ENCODE measurements at regions not wholly inside any gene's neighbourhood (a gene's known extent, or its start where the extent isn't known, plus 50 kb on each side); places are given as distances from the start of the nearest gene placed in this dataset.

DNA sequence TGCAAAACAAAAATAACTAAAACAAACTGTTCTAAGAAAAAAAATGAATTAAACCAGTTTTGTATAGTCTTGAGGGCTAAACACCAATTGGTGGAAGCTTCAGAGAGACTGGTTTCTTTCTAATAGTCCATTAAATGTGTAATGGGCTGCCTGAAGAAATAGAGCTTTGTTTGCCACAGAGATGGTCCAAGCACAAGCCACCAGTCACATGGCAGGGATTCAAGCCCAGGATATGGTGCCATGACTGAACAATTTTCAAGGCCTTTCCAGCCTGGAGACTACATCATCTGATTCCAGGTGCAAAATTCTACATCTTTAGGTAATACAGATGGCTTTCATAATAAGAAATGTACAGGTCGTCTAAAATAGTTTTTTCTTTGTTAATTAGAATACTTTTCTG lies 355.3 kb downstream of the NR2F1-AS1 start:
- Mint-ChIP-seq H3K4me1 (no peaks in the 10 kb centered on the region), H3K4me3 (no peak overlapping the region), H3K27me3 (ENCODE audit: low read depth) (no peaks in the 10 kb centered on the region), H3K9me3 (no peaks in the 10 kb centered on the region), H3K36me3 (no peaks in the 10 kb centered on the region), H3K27ac (no peak overlapping the region)
- DNase-seq (ENCODE audit: low spot score) (no peak), ATAC-seq (no peak)
- no peak for TF ChIP-seq GRHL2 (CRISPR knock-in tag; IDR thresholded peaks at IDR 0.05; ENCODE audit: insufficient replicate concordance, severe bottlenecking)
- TF ChIP-seq, protein P1, sequence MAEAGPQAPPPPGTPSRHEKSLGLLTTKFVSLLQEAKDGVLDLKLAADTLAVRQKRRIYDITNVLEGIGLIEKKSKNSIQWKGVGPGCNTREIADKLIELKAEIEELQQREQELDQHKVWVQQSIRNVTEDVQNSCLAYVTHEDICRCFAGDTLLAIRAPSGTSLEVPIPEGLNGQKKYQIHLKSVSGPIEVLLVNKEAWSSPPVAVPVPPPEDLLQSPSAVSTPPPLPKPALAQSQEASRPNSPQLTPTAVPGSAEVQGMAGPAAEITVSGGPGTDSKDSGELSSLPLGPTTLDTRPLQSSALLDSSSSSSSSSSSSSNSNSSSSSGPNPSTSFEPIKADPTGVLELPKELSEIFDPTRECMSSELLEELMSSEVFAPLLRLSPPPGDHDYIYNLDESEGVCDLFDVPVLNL (CRISPR knock-in tag; IDR thresholded peaks at IDR 0.05; ENCODE audit: borderline replicate concordance, low read depth): no peak
- TF ChIP-seq, protein P2, sequence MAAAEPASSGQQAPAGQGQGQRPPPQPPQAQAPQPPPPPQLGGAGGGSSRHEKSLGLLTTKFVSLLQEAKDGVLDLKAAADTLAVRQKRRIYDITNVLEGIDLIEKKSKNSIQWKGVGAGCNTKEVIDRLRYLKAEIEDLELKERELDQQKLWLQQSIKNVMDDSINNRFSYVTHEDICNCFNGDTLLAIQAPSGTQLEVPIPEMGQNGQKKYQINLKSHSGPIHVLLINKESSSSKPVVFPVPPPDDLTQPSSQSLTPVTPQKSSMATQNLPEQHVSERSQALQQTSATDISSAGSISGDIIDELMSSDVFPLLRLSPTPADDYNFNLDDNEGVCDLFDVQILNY (CRISPR knock-in tag; IDR thresholded peaks at IDR 0.05): no peak
- CTCF ChIA-PET: interaction anchor here (1.5 kb wide), 1 partner anchor 317 kb away, joined by 3 read pairs; no protein-coding TSS in a partner anchor
- POLR2A ChIA-PET: no interaction called here

- no peaks in the 10 kb centered on the region for H3K4me1 Mint-ChIP-seq
- ATAC-seq (peak; percentile 65), DNase-seq (ENCODE audit: low spot score) (no peak)
- TF ChIP-seq STAT6 (CRISPR knock-in tag; conservative IDR thresholded peaks at IDR 0.05; ENCODE audit: low read depth) (no peak), TEAD4 (CRISPR knock-in tag; IDR thresholded peaks at IDR 0.05) (no peak), SMAD3 (CRISPR knock-in tag; IDR thresholded peaks at IDR 0.05; ENCODE audit: borderline replicate concordance) (no peak), RELA (CRISPR knock-in tag; IDR thresholded peaks at IDR 0.05; ENCODE audit: borderline replicate concordance) (no peak), NR3C1 (CRISPR knock-in tag; conservative IDR thresholded peaks at IDR 0.05; ENCODE audit: low read depth) (no peak), ZNF416 (CRISPR knock-in tag; IDR thresholded peaks at IDR 0.05) (no peak), TEAD1 (CRISPR knock-in tag; IDR thresholded peaks at IDR 0.05) (no peak), TP53 (CRISPR knock-in tag; IDR thresholded peaks at IDR 0.05) (no peak), ZBTB21 (CRISPR knock-in tag; IDR thresholded peaks at IDR 0.05; ENCODE audit: borderline replicate concordance) (no peak), ETV6 (CRISPR knock-in tag; IDR thresholded peaks at IDR 0.05) (no peak), MLX (CRISPR knock-in tag; IDR thresholded peaks at IDR 0.05) (no peak), ZNF232 (CRISPR knock-in tag; IDR thresholded peaks at IDR 0.05) (no peak), ZNF138 (CRISPR knock-in tag; conservative IDR thresholded peaks at IDR 0.05) (no peak), CREB1 (CRISPR knock-in tag; IDR thresholded peaks at IDR 0.05) (no peak), HMGA2 (CRISPR knock-in tag; IDR thresholded peaks at IDR 0.05) (no peak), ZNF219 (CRISPR knock-in tag; IDR thresholded peaks at IDR 0.05; ENCODE audit: borderline replicate concordance) (no peak)
- TF ChIP-seq, protein P3, sequence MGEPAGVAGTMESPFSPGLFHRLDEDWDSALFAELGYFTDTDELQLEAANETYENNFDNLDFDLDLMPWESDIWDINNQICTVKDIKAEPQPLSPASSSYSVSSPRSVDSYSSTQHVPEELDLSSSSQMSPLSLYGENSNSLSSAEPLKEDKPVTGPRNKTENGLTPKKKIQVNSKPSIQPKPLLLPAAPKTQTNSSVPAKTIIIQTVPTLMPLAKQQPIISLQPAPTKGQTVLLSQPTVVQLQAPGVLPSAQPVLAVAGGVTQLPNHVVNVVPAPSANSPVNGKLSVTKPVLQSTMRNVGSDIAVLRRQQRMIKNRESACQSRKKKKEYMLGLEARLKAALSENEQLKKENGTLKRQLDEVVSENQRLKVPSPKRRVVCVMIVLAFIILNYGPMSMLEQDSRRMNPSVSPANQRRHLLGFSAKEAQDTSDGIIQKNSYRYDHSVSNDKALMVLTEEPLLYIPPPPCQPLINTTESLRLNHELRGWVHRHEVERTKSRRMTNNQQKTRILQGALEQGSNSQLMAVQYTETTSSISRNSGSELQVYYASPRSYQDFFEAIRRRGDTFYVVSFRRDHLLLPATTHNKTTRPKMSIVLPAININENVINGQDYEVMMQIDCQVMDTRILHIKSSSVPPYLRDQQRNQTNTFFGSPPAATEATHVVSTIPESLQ (CRISPR knock-in tag; IDR thresholded peaks at IDR 0.05): no peak
- TF ChIP-seq, protein P4, sequence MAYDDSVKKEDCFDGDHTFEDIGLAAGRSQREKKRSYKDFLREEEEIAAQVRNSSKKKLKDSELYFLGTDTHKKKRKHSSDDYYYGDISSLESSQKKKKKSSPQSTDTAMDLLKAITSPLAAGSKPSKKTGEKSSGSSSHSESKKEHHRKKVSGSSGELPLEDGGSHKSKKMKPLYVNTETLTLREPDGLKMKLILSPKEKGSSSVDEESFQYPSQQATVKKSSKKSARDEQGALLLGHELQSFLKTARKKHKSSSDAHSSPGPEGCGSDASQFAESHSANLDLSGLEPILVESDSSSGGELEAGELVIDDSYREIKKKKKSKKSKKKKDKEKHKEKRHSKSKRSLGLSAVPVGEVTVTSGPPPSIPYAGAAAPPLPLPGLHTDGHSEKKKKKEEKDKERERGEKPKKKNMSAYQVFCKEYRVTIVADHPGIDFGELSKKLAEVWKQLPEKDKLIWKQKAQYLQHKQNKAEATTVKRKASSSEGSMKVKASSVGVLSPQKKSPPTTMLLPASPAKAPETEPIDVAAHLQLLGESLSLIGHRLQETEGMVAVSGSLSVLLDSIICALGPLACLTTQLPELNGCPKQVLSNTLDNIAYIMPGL (CRISPR knock-in tag; IDR thresholded peaks at IDR 0.05): no peak
- no peak overlapping the region for H3K27ac Mint-ChIP-seq
- H3K9me3 Mint-ChIP-seq: no peaks in the 10 kb centered on the region
- no peaks in the 10 kb centered on the region for H3K36me3 Mint-ChIP-seq
- H3K4me3 Mint-ChIP-seq: no peak overlapping the region
- CTCF ChIA-PET: no interaction called here
- H3K27me3 Mint-ChIP-seq (ENCODE audit: low read depth): no peaks in the 10 kb centered on the region
- POLR2A ChIA-PET: no interaction called here
Observed at GRCh38 chr5:93224624-93225023, 356.4 kb downstream of the NR2F1-AS1 start.
